ENCODE measurements at regions not wholly inside any gene's neighbourhood (a gene's known extent, or its start where the extent isn't known, plus 50 kb on each side); places are given as distances from the start of the nearest gene placed in this dataset.

- no peaks in the 10 kb centered on the region for H3K9me3 Mint-ChIP-seq
- H3K27me3 Mint-ChIP-seq = no peaks in the 10 kb centered on the region
- H3K4me3 Mint-ChIP-seq = no peak overlapping the region
- H3K4me1 Mint-ChIP-seq = no peaks in the 10 kb centered on the region
- no peak overlapping the region for H3K27ac Mint-ChIP-seq
- POLR2A ChIA-PET = no interaction called here
- no peaks in the 10 kb centered on the region for H3K36me3 Mint-ChIP-seq (ENCODE audit: low read depth)
- CTCF ChIA-PET = no interaction called here
- DNase-seq = no peak
Measured at GRCh38 chr13:73397496-73398305, 338.9 kb downstream of the KLF5 start.

- CTCF ChIA-PET = no interaction called here
- no peaks in the 10 kb centered on the region for H3K36me3 Mint-ChIP-seq (ENCODE audit: low read depth)
- no peak for DNase-seq
- no peak overlapping the region for H3K27ac Mint-ChIP-seq
- H3K4me3 Mint-ChIP-seq = no peak overlapping the region
- no peaks in the 10 kb centered on the region for H3K4me1 Mint-ChIP-seq
- POLR2A ChIA-PET = no interaction called here
- no peaks in the 10 kb centered on the region for H3K9me3 Mint-ChIP-seq
- no peaks in the 10 kb centered on the region for H3K27me3 Mint-ChIP-seq
Measured at GRCh38 chr13:73394066-73394465, 335.3 kb downstream of the KLF5 start.

GRCh38 chr13:73390100-73390499, 331.3 kb downstream of the KLF5 start:
- CTCF ChIA-PET = no interaction called here
- H3K4me1 Mint-ChIP-seq = no peaks in the 10 kb centered on the region
- no peak for DNase-seq
- H3K4me3 Mint-ChIP-seq = no peak overlapping the region
- H3K27me3 Mint-ChIP-seq = no peaks in the 10 kb centered on the region
- POLR2A ChIA-PET = no interaction called here
- H3K27ac Mint-ChIP-seq = no peak overlapping the region
- no peaks in the 10 kb centered on the region for H3K9me3 Mint-ChIP-seq
- H3K36me3 Mint-ChIP-seq (ENCODE audit: low read depth) = no peaks in the 10 kb centered on the region

GRCh38 chr13:73388586-73388985, 329.8 kb downstream of the KLF5 start:
- ChIA-PET CTCF (no interaction called here), POLR2A (no interaction called here)
- Mint-ChIP-seq H3K27me3 (no peaks in the 10 kb centered on the region), H3K9me3 (no peaks in the 10 kb centered on the region), H3K4me1 (no peaks in the 10 kb centered on the region), H3K4me3 (no peak overlapping the region), H3K36me3 (ENCODE audit: low read depth) (no peaks in the 10 kb centered on the region), H3K27ac (no peak overlapping the region)
- no peak for DNase-seq

- ChIA-PET POLR2A (no interaction called here), CTCF (no interaction called here)
- no peaks in the 10 kb centered on the region for H3K27me3 Mint-ChIP-seq
- DNase-seq = no peak
- H3K4me3 Mint-ChIP-seq = no peak overlapping the region
- H3K4me1 Mint-ChIP-seq = no peaks in the 10 kb centered on the region
- no peak overlapping the region for H3K27ac Mint-ChIP-seq
- no peaks in the 10 kb centered on the region for H3K36me3 Mint-ChIP-seq (ENCODE audit: low read depth)
- H3K9me3 Mint-ChIP-seq = no peaks in the 10 kb centered on the region
Measured at GRCh38 chr13:73387318-73387717, 328.5 kb downstream of the KLF5 start.

GRCh38 chr13:73385848-73386247, 327.0 kb downstream of the KLF5 start:
- peaks cover 5% of the 10 kb centered on the region for H3K27me3 Mint-ChIP-seq
- POLR2A ChIA-PET = no interaction called here
- no peaks in the 10 kb centered on the region for H3K36me3 Mint-ChIP-seq (ENCODE audit: low read depth)
- H3K4me1 Mint-ChIP-seq = no peaks in the 10 kb centered on the region
- CTCF ChIA-PET = no interaction called here
- no peaks in the 10 kb centered on the region for H3K9me3 Mint-ChIP-seq
- H3K27ac Mint-ChIP-seq = no peak overlapping the region
- no peak for DNase-seq
- no peak overlapping the region for H3K4me3 Mint-ChIP-seq

GRCh38 chr13:73372666-73373627, 314.1 kb downstream of the KLF5 start:
- Mint-ChIP-seq H3K27me3 (peaks cover 2% of the 10 kb centered on the region), H3K27ac (no peak overlapping the region), H3K4me3 (no peak overlapping the region), H3K9me3 (peaks cover 3% of the 10 kb centered on the region), H3K36me3 (ENCODE audit: low read depth) (no peaks in the 10 kb centered on the region), H3K4me1 (no peaks in the 10 kb centered on the region)
- DNase-seq = no peak
- ChIA-PET POLR2A (no interaction called here), CTCF (interaction anchor here (1.1 kb wide), 1 partner anchor 12 kb away, joined by 3 read pairs; no protein-coding TSS in a partner anchor)

- Mint-ChIP-seq H3K4me3 (no peak overlapping the region), H3K36me3 (ENCODE audit: low read depth) (no peaks in the 10 kb centered on the region), H3K9me3 (no peaks in the 10 kb centered on the region), H3K4me1 (no peaks in the 10 kb centered on the region), H3K27me3 (peaks cover 2% of the 10 kb centered on the region), H3K27ac (no peak overlapping the region)
- ChIA-PET POLR2A (no interaction called here), CTCF (no interaction called here)
- no peak for DNase-seq
Measured at GRCh38 chr13:73370066-73370465, 311.3 kb downstream of the KLF5 start.

- no peak for DNase-seq
- Mint-ChIP-seq H3K27me3 (peaks cover 4% of the 10 kb centered on the region), H3K4me1 (no peaks in the 10 kb centered on the region), H3K4me3 (no peak overlapping the region), H3K9me3 (no peaks in the 10 kb centered on the region), H3K27ac (no peak overlapping the region), H3K36me3 (ENCODE audit: low read depth) (no peaks in the 10 kb centered on the region)
- CTCF ChIA-PET = no interaction called here
- POLR2A ChIA-PET = no interaction called here
Measured at GRCh38 chr13:73369095-73369494, 310.3 kb downstream of the KLF5 start.

GRCh38 chr13:73368608-73369007, 309.8 kb downstream of the KLF5 start:
- peaks cover 4% of the 10 kb centered on the region for H3K27me3 Mint-ChIP-seq
- H3K4me3 Mint-ChIP-seq = no peak overlapping the region
- H3K4me1 Mint-ChIP-seq = no peaks in the 10 kb centered on the region
- no peaks in the 10 kb centered on the region for H3K36me3 Mint-ChIP-seq (ENCODE audit: low read depth)
- no peaks in the 10 kb centered on the region for H3K9me3 Mint-ChIP-seq
- no peak overlapping the region for H3K27ac Mint-ChIP-seq
- DNase-seq = no peak
- ChIA-PET CTCF (interaction anchor here (1.1 kb wide), 1 partner anchor 12 kb away, joined by 3 read pairs; no protein-coding TSS in a partner anchor), POLR2A (no interaction called here)

- no peak overlapping the region for H3K27ac Mint-ChIP-seq
- ChIA-PET CTCF (interaction anchor here (1.1 kb wide), 1 partner anchor 13 kb away, joined by 3 read pairs; no protein-coding TSS in a partner anchor), POLR2A (no interaction called here)
- H3K4me1 Mint-ChIP-seq = no peaks in the 10 kb centered on the region
- H3K9me3 Mint-ChIP-seq = no peaks in the 10 kb centered on the region
- H3K27me3 Mint-ChIP-seq = peaks cover 4% of the 10 kb centered on the region
- no peak overlapping the region for H3K4me3 Mint-ChIP-seq
- H3K36me3 Mint-ChIP-seq (ENCODE audit: low read depth) = no peaks in the 10 kb centered on the region
- DNase-seq = no peak
Measured at GRCh38 chr13:73367886-73368285, 309.1 kb downstream of the KLF5 start.

GRCh38 chr13:73366241-73366640, 307.4 kb downstream of the KLF5 start:
- H3K27ac Mint-ChIP-seq = no peak overlapping the region
- H3K4me3 Mint-ChIP-seq = no peak overlapping the region
- ChIA-PET CTCF (no interaction called here), POLR2A (no interaction called here)
- H3K4me1 Mint-ChIP-seq = no peaks in the 10 kb centered on the region
- H3K9me3 Mint-ChIP-seq = no peaks in the 10 kb centered on the region
- no peaks in the 10 kb centered on the region for H3K36me3 Mint-ChIP-seq (ENCODE audit: low read depth)
- DNase-seq = no peak
- H3K27me3 Mint-ChIP-seq = peaks cover 4% of the 10 kb centered on the region

GRCh38 chr13:73365681-73366080, 306.9 kb downstream of the KLF5 start:
- H3K4me3 Mint-ChIP-seq = no peak overlapping the region
- H3K9me3 Mint-ChIP-seq = no peaks in the 10 kb centered on the region
- no peaks in the 10 kb centered on the region for H3K36me3 Mint-ChIP-seq (ENCODE audit: low read depth)
- POLR2A ChIA-PET = no interaction called here
- no peak overlapping the region for H3K27ac Mint-ChIP-seq
- no peak for DNase-seq
- H3K4me1 Mint-ChIP-seq = no peaks in the 10 kb centered on the region
- CTCF ChIA-PET = no interaction called here
- H3K27me3 Mint-ChIP-seq = peaks cover 5% of the 10 kb centered on the region
